ENCODE measurements at regions not wholly inside any gene's neighbourhood (a gene's known extent, or its start where the extent isn't known, plus 50 kb on each side); places are given as distances from the start of the nearest gene placed in this dataset.

GRCh38 chr4:24643774-24644520 lies 59.6 kb upstream of the DHX15 start:
- H3K4ac ChIP-seq (ENCODE audit: low read depth, low read length), result no peak overlapping the region
- no peaks in the 10 kb centered on the region for H3K27me3 ChIP-seq (ENCODE audit: insufficient read depth, low read length)
- H3K14ac ChIP-seq (ENCODE audit: insufficient read depth, low read length), result no peak overlapping the region
- TF ChIP-seq, protein P1, sequence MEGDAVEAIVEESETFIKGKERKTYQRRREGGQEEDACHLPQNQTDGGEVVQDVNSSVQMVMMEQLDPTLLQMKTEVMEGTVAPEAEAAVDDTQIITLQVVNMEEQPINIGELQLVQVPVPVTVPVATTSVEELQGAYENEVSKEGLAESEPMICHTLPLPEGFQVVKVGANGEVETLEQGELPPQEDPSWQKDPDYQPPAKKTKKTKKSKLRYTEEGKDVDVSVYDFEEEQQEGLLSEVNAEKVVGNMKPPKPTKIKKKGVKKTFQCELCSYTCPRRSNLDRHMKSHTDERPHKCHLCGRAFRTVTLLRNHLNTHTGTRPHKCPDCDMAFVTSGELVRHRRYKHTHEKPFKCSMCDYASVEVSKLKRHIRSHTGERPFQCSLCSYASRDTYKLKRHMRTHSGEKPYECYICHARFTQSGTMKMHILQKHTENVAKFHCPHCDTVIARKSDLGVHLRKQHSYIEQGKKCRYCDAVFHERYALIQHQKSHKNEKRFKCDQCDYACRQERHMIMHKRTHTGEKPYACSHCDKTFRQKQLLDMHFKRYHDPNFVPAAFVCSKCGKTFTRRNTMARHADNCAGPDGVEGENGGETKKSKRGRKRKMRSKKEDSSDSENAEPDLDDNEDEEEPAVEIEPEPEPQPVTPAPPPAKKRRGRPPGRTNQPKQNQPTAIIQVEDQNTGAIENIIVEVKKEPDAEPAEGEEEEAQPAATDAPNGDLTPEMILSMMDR (conservative IDR thresholded peaks at IDR 0.05), result no peak
- H3K4me2 ChIP-seq (ENCODE audit: insufficient read depth, insufficient read length, low read length), result no peak overlapping the region
- peaks cover 15 to 18% of the 10 kb centered on the region in 2 experiments for H3K4me1 Mint-ChIP-seq
- no peaks in the 10 kb centered on the region for H3K9me3 Mint-ChIP-seq
- H3K4me1 ChIP-seq (ENCODE audit: insufficient read depth, low read length), result peaks cover 3% of the 10 kb centered on the region
- no peak overlapping the region for H2BK15ac ChIP-seq (ENCODE audit: low read depth, low read length)
- H2BK5ac ChIP-seq (ENCODE audit: insufficient read length, low read length), result no peak overlapping the region
- H3K36me3 Mint-ChIP-seq (ENCODE audit: insufficient read depth in 1 of 3, low read depth in 3 of 3), result no peaks in the 10 kb centered on the region
- no peaks in the 10 kb centered on the region for H3K27me3 Mint-ChIP-seq (ENCODE audit: low read depth)
- H4K5ac ChIP-seq (ENCODE audit: insufficient read length, low read depth, low read length), result no peak overlapping the region
- no peak overlapping the region for H2AFZ ChIP-seq (ENCODE audit: low read length)
- no peaks in the 10 kb centered on the region for H3K23me2 ChIP-seq (ENCODE audit: insufficient read length, low read depth, low read length, poor library complexity, severe bottlenecking)
- no peak overlapping the region for H3K18ac ChIP-seq (ENCODE audit: insufficient read length, low read depth, low read length)
- no peaks in the 10 kb centered on the region for H4K20me1 ChIP-seq (ENCODE audit: control insufficient read depth, insufficient read depth, insufficient read length)
- H2BK12ac ChIP-seq (ENCODE audit: insufficient read length, low read depth, low read length), result no peak overlapping the region
- no peak overlapping the region for H2AK5ac ChIP-seq (ENCODE audit: insufficient read length, low read length)
- no peak overlapping the region for H3K56ac ChIP-seq (ENCODE audit: insufficient read length, low read depth, low read length)
- no peaks in the 10 kb centered on the region for H3K79me2 ChIP-seq (ENCODE audit: insufficient read depth, low read length)
- no peaks in the 10 kb centered on the region for H3K79me1 ChIP-seq (ENCODE audit: insufficient read depth, low read depth, low read length, poor library complexity, severe bottlenecking)
- H4K8ac ChIP-seq (replicated peaks; ENCODE audit: insufficient read length, low read depth, low read length), result no peak overlapping the region
- DNase-seq, result no peak
- no peak overlapping the region for H4K91ac ChIP-seq (ENCODE audit: insufficient read length, low read depth, low read length)
- H3K23ac ChIP-seq (ENCODE audit: insufficient read length, low read depth, low read length), result no peak overlapping the region
- no CpG with 5 or more reads among the region's 8 CpGs for WGBS (ENCODE audit: extremely low coverage, insufficient read length, low lambda C conversion rate)
- no peak overlapping the region for H3K27ac Mint-ChIP-seq
- H3T11ph ChIP-seq (ENCODE audit: low read length), result no peak overlapping the region
- H2BK120ac ChIP-seq (ENCODE audit: low read depth, low read length, poor library complexity, severe bottlenecking), result no peak overlapping the region
- no peak overlapping the region for H3K9ac ChIP-seq (ENCODE audit: extremely low read depth, insufficient read length, low read length)
- no peak overlapping the region for H3K27ac ChIP-seq (ENCODE audit: insufficient read length, low read depth, low read length)
- peak overlapping the region; percentile 60 for H2BK20ac ChIP-seq (ENCODE audit: low read depth, low read length, poor library complexity, severe bottlenecking)
- no peaks in the 10 kb centered on the region for H3K9me3 ChIP-seq (ENCODE audit: control insufficient read depth, low read depth, low read length)
- no peak overlapping the region; a peak in 1 of 5 replicates for H3K4me3 Mint-ChIP-seq

All from H9 (cell line).